ENCODE measurements at regions not wholly inside any gene's neighbourhood (a gene's known extent, or its start where the extent isn't known, plus 50 kb on each side); places are given as distances from the start of the nearest gene placed in this dataset.

DNA sequence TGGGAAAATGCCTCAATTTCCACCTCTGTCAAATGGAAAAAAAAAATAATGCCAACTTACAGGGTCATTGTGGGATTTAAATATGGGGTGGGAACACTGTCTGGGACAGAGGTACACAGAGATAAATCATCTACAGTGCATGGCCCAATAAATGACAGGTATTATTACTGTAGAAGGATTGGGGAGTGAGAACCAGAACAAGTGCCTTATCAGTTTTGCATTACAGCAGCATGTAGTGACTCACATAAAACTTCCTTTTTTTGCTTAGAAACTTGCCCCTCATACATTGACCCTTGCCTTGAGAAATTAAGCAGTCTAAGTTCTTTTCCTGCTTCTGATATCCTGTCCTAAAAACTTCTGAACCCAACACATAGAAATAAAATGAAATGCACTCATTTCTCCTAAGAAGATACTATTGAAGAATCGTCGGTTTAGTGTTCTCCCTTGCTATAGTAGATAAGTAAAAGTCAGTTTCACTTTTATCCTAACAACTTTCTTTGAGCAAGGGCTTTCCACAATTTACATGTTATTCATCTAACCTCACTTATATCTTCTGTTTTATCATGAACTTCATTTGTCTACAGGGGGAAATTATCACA is 121.0 kb upstream of the HAAO start:
- no peak for DNase-seq

DNA sequence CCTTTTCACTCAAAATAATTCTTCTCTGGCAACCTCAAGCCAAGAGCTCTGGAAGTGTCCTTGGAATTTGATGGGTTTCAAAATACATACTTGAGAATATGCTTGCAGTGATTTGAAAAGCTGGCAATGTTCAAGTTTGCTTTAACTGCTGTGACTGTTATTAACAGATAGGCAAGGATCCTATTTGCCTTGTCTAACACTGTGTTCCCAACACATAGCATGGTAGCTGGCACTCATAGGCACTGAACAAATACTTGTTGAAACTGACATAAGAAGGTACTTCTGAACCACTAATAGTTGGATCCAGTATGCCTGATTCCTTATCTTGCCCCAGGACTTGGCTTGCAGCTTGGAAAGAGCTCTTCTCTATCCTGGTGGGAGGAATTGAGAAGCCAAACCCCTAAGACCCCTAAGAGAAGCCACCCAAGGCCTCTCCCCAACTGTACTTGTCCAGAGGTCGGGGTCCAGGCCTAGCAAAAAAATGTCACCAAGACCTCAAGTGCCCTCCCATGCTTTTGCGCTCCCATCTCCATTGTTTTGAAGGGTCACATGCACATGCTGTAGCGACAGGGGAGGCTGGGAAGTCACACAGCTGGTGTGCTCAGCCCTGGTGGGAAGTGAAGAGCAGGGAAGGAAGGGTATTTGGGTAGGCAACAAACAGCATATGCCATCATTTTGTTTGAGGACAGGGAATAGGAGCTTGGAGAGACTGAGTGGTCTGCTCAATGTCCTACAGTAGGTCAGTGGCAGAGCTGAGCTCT is 118.4 kb upstream of the HAAO start:
- DNase-seq = no peak

DNA sequence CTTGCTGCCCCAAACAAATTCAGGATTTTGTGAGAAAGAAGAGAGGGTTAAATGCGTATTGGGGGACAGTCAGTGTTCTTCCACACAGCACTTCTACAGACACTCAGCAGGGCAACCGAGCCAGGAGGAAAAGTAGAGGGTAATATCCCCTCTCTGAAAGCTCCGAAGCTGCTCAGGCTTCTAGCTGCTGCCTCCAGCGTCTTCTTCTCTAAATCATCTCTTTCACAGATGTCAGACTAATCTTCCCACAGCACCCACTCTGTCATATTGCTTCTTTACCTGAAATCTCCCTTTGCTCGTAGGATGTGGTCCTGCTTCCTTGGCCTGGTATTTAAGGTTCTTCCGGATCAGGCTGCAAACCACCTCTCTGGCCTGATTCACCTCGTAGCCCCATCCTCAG is 117.6 kb upstream of the HAAO start:
- DNase-seq = no peak

DNA sequence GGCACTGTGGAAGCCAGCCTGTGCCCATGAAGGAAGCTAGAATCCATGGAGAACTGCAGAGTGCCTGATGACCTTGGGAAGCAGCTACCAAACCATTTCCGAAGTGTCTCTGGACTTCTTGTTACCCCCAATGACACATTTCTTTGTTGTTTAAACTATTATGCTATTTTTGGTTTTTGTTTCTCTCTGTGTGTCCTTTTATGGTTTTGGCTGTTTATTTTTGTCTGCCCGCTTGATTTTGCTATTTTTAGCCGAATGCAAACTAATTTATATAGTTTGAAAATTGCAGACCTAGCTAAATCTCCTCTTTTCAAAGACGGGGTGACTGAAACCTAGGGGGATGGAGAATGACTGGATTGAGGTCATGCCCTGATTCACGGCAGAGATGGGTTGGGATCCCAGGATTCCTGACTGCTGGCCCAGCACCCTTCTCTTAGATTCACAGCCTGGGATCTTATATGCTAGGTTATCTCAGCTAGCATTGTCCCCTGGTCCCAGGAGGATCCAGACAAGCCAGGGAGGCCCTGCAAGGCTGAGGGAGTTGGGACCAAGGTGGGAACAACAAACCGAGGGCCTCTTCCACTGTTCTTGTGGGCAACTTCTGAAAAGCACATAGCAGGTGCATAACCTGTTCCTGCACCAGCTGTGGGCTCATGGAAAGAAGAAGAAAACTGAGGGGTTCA is 116.3 kb upstream of the HAAO start:
- DNase-seq = no peak

DNA sequence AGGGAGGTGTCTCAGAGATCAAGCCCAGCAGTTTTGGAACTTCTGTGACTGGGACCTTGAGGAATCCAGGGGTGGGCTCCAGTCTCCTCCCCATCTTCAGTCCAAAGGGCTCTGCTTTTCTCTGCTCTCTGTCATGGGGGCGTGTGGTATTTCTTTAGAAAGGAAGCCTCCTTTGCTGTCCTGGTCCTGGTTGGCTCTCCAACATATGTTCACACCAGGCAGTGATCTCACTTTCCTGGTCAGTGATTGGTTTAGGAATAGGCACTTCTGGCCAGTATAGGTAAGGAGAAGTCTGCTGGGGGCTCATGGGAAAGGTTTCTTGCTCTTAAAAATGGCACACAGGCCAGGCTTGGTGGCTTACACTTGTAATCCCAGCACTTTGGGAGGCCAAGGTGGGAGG is 115.5 kb upstream of the HAAO start:
- no peak for DNase-seq

DNA sequence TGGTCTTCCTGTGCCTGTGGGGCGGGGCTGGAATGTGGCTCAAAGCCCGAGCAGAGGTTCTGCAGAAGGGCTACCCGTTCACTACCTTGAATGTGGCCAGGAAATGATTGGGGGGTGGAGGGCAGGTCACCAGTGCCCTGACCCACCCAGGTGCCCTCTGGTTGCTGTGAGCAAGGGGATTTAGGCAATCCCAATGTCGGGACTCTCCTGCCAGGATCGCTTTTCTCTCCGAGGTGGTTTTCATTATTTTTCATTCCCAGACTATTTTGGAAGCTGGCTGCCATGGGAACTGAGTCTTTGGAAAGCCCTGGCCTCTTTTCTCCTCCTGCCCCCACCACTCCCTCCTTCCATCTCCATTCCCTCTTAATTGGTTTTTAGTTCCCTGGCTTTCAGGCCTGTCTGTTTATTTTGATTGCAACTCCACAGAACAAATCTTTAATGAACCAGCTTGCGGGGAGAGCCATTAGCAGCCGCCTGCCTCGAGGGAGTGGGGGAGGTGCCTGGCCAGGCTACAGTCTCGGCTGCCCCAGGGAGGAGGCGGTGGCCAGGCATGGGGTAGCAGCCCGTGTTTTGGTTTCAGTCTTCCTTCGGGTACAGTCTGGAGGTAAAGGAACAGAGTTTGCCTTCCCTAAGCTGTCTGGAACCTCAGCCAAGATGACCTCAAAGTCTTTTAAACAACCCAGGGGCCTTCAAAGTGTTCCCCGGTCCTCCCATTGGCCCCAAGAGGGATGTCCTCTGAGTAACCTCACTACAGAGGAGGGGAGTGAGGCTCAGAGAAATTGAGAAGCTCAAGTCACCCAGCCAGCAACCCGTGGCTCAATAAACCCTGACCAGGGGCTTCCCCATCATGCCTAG is 114.4 kb upstream of the HAAO start:
- DNase-seq = no peak

DNA sequence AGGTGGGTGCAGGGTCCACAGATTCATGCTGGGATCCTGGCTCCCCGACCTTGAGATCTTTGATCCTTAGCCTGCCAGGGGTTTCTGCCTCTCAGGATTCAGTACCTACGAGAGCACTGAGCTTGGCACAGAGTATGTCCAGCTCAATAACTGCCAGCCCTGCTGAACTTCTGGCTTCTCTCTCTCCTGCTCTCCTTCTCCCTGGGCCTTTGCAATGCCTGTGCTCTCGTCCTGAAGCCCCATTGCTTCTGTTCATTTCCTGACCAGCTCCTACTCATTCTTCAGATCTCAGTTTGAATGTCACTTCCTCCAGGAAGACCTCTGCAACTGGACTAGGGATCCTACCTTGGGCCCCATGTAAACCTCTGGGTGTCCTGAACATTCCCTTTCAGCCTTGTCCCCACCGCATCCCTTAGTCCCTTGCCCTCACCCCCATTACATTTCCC is 113.8 kb upstream of the HAAO start:
- no peak for DNase-seq

DNA sequence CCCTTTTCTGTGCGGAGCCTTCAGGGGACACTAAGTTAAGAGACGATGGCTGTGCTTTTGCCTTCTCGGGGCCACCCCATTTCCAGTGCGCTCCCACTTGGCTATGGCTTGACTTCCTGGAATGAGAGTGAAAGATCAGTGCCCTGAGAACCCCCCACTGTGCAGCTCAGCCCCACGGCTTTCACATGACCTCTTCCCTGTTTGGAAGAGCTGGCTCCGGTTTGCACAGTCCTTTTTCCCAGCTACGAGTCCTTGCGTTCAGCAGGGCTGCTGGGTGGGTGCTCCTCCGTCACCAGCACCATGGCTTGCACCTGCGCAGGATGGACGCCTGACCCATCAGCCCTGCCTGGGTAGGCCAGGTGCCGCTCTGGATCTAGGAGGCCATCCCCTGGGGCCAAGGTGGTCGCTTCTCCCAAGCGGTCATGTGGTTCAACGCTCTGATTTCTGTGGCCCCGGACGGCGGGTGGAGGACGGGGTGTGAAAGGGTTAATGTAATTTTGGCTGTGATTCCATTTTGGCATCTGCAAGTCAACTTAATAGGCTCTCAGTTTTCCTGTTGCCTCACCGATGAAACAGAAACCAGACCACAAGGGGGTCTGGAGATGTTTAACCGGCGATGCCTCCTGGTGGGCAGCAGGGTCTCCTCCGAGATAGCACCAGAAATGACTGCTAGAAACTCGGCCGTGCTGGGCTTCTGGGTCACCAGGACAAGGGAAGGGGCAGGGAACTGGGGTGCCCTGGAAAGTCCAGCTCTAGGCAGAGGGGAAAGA is 113.1 kb upstream of the HAAO start:
- no peak for DNase-seq

DNA sequence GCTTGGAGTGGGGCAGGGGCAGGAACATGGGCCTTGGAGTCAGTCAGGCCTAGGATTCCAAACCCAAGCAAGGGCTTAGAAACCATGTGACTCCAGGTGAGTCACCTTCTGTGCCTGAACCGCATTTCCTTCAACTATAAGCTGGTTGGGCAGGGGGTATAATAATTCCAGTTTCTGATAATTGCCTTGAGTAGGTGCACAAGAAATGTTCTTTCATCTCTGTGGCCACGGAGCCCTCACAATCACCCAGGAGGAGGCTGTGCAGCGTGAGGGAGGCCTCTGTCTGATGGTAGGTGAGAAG is 112.1 kb upstream of the HAAO start:
- no peak for DNase-seq

DNA sequence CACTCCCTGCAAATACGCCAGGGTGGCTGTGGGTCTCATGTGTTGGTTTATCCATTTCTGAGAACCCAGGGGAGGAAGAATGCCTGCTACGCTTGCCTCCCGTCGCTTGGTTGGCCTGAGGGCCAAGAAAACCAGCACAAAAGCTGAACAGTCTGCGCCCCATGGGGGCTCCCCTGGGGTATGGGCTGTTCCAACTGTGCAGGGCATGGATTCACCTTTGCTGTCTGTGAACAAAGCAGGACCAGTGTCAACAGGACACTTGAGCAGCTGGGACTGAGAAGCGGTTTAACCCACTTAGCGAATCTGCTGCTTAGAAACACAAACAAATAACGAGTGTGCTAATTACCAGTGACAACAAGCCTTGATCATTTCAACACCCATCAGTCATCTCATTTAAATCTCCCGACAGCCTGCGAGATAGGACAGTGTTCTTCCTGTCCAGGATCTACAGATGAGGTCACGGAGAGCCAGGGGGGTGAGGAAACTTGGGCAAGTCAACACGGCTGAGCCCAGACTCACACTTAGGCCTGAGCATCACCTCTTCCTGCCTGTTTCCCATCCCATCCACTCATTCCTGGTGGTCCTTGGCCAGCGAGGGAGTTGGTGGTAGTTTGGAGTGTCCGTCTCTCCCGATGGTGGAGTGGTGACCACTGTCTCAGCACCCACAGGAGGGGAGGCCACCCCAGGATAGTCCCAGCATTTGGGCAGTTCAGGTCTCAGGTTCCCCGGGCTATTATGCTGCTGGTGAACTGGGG is 111.6 kb upstream of the HAAO start:
- no peak for DNase-seq

DNA sequence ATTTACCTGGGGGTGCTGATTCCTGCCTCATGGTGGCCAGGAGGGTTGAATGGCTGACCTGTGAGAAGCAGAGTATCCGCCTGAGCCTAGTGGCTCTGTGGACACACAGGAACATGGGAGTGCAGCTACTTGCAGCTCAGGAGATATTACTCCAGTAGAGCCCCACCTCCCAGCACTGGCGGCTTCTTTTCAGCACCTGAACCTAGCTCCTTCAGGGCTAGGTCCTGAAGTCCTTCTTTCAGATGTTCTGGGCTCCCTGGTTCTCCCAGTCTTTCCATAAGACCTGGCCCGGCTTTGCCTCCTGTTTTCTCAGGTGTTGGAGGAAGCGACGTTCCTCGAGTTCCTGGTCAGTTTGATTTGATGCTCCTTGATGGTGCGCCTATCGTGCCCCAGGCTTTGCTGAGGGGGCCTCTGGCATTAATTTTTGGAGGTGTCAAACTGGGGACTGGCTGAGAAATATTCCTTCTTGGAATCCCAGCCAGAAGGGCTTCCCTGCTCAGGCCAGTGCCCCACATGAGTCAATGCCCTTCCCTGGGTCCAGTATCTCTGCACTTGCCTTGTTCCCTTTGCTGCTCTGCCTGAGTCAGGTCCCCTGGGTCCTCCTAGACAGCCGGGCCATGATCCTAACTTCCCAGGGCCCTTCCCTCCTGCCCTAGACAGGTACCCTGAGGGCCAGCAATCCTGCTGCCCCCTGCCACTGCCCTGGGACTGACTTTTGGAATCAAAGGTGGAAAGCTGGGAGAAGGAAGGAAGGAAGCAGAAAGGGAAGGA is 110.7 kb upstream of the HAAO start:
- DNase-seq = no peak

DNA sequence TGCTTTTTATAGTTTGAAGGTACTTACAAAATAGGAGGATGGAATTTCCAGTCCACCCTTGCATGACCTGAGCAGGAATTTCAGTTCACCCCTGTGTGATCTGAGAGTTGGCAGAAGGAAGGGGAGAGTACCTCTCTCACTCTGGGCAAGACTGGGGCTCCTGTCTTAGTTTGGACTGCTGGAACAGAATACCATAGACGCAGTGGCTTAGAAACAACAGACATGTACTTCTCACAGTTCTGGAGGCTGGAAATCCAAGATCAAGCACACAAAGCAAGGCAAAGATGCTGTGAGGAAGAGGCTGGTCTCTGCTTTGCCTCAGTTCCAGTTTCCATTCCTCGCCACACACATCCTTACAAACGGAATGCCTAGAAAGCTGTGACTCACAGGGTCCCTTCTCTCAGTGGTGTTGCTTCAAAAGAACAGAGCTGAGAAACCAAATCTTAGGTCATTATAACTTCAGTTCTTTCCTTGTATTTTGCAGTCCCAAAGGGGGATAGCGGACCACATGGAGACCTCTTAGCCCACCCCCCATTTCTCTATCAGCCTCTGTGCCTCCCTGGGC is 108.8 kb upstream of the HAAO start:
- DNase-seq = no peak

DNA sequence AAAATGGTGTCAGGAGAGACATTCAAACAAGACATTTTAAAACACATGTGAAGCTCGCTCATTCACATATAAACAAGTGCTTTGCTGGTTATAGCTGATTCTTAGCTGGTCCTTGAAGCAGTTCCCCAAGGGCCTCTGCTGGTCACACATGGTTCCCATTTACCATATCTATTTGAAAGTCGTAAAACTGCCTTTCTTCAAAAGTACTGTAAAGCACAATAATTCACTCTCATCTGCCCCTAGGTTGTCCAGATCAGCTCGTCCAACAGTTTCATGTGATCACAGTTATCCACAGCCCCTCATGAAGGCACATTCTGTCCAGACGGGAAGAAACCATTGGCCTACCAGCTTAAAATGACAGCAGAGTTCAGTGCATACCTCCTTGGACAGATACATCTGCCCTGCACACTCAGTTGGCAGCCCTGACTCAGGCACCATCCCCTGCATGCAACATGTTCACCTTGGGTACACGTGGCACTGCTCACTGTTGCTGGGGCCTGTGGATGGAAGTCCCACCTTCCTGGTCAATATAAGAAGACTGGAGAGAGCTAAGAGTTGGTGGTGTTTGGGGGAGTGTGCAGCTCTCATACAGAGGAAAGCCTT is 108.0 kb upstream of the HAAO start:
- DNase-seq = no peak

DNA sequence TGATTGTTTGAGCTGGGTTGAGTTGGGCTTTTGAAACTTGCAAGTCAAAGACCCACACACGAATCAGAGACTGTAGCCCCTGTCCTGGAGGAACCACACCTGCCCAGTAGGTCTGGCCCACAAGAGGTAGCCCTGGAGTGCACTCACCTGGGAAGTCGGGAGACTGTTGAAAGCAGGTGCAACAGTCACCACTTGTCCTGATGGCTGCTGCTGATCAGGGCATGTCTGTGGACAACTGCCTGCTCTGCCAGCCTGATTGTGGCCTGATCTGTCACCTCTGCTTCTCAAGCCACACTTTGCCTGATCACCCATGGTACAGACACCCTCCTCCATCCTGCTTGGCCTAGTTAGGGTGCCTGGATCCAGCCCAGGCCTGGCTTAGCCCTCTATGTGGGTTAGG is 105.0 kb upstream of the HAAO start:
- no peak for DNase-seq

DNA sequence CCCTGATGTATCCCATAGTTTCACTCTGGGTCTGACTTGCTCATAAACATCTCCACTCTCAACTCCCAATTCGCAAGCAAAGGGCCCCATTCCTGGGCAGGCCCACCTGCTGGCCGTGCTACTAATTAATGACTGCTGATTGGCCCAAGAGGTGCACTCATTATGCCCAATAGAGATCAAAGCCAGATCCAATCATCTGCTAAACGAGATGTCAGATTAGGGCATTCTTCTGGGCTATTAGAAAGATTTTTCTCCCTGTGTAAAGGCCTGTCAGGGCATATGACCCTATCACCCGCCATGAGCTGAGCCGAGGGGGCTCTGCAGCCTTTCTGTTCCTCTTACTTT is 103.4 kb upstream of the HAAO start:
- DNase-seq = no peak

DNA sequence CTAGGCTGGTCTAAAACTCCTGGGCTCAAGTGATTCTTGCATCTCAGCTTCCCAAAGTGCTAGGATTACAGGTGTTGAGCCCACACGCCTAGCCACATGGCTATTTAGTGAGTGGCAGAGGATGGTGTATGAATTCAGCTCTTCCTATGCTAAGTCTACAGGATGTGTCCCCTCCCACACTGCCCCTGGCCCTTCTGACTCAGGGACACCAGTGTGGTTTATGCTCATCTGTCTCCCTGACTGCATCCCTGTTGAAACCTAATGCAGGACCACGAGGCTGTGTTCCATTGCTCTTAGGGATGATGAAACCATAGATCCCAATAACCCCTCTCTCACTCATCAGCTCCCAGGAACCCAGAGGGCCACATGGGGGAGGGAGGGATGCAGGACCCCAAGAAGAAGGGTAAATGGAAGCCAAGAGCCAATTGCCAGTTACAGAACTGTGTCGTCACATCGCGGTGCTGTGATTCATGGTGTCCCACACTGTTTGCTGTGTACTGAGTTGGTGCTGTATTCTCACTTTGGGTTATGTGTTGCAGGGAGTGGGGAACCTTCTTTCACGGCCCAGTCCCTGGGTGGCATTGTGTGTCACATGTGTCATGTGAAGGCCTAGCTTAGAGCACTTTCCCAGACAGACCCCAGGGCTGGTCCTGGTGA is 102.9 kb upstream of the HAAO start:
- no peak for DNase-seq

DNA sequence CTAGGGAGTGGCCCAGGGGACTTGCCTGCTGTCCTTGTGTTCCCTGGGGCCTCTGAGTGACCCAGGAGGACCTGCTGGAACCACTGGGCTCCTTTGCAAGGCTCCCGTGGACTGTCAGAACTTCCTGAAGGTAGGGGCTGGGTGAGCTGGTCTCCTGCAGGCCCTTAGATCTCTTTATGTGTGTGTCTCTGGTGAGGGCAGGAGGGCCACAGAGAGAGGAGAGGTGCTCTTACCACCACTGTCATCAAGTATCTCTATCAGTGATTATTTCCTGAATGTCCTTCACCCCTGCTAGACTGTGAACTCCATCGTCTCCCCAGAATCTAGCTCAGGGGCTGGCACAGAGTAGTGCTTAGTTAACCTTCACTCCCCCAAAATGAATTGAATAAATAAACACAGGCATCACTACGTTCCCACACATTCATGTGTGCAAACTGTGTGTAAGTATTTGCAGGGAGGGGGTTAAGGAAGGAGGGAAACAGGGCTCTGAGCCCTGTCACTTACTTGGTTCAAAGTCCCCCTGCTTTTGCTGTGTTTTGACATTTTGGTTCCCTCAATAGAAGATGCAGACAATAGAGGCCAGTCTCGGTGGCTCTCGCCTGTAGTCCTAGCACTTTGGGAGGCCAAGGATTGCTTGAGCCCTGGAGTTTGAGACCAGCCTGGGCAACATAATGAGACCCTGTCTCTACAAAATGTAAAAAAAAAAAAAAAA is 100.8 kb upstream of the HAAO start:
- no peak for DNase-seq

DNA sequence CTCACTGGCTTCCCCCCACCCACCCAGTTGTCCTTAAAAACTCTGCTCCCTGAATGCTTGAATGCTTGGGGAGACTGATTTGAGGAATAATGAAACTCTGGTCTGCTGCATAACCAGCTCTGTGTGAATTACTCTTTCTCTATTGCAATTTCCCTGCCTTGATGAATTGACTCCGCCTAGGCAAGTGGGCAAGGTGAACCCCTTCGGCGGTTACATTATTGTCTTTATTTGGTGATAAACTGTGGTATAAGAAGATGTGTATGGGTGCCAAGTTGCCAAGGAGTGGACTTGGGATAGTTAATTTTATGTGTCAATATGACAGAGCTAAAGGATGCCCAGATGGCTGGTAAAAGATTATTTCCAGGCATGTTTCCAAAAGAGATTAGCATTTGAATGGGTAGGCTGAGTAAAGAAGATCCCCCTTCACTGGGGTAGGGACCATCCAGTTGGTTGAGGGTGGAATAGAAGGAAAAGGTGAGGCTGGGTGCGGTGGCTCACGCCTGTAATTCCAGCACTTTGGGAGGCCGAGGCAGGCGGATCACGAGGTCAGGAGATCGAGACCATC is 98.5 kb upstream of the HAAO start:
- no peak for DNase-seq

Measured in effector CD8-positive, alpha-beta T cell (primary cell).